ENCODE measurements at regions not wholly inside any gene's neighbourhood (a gene's known extent, or its start where the extent isn't known, plus 50 kb on each side); places are given as distances from the start of the nearest gene placed in this dataset.
"Not testable (repeated sequence)": the region's sequence is repeated elsewhere in the genome, so short reads cannot be mapped to it uniquely, and the experiment has no call there.

GRCh38 chr4:138400543-138400942 lies 158.4 kb upstream of the SLC7A11 start:
- DNase-seq (ENCODE audit: low read depth in 2 of 2), result no peak

GRCh38 chr4:138400066-138400465 lies 157.9 kb upstream of the SLC7A11 start:
- no peak for DNase-seq (ENCODE audit: low read depth in 2 of 2)

GRCh38 chr4:138399081-138399480 lies 156.9 kb upstream of the SLC7A11 start:
- no peak for DNase-seq (ENCODE audit: low read depth in 2 of 2)

GRCh38 chr4:138398322-138398721 lies 156.2 kb upstream of the SLC7A11 start:
- DNase-seq (ENCODE audit: low read depth in 2 of 2), result no peak

- DNase-seq (ENCODE audit: low read depth in 2 of 2), result no peak
Measured at GRCh38 chr4:138393886-138394610, 151.9 kb upstream of the SLC7A11 start.

- no peak for DNase-seq (ENCODE audit: low read depth in 2 of 2)
Measured at GRCh38 chr4:138392751-138393308, 150.7 kb upstream of the SLC7A11 start.

- DNase-seq (ENCODE audit: low read depth in 2 of 2), result no peak
Measured at GRCh38 chr4:138389976-138390685, 148.0 kb upstream of the SLC7A11 start.

- DNase-seq (ENCODE audit: low read depth in 2 of 2), result no peak
Measured at GRCh38 chr4:138374947-138375346, 132.8 kb upstream of the SLC7A11 start.

- DNase-seq (ENCODE audit: low read depth in 2 of 2), result no peak
Measured at GRCh38 chr4:138367942-138368341, 125.8 kb upstream of the SLC7A11 start.

GRCh38 chr4:138352446-138352845 lies 110.3 kb upstream of the SLC7A11 start:
- DNase-seq (ENCODE audit: low read depth in 2 of 2), result not testable (repeated sequence)

GRCh38 chr4:138348055-138348454 lies 105.9 kb upstream of the SLC7A11 start:
- DNase-seq (ENCODE audit: low read depth in 2 of 2), result no peak

- DNase-seq (ENCODE audit: low read depth in 2 of 2), result no peak
Measured at GRCh38 chr4:138347561-138347960, 105.4 kb upstream of the SLC7A11 start.

GRCh38 chr4:138344851-138345250 lies 102.7 kb upstream of the SLC7A11 start:
- no peak for DNase-seq (ENCODE audit: low read depth in 2 of 2)

- no peak for DNase-seq (ENCODE audit: low read depth in 2 of 2)
Measured at GRCh38 chr4:138344054-138344453, 101.9 kb upstream of the SLC7A11 start.

- no peak for DNase-seq (ENCODE audit: low read depth in 2 of 2)
Measured at GRCh38 chr4:138341739-138342415, 99.7 kb upstream of the SLC7A11 start.

- no peak for DNase-seq (ENCODE audit: low read depth in 2 of 2)
Measured at GRCh38 chr4:138338840-138339239, 96.7 kb upstream of the SLC7A11 start.

- DNase-seq (ENCODE audit: low read depth in 2 of 2), result not testable (repeated sequence)
Measured at GRCh38 chr4:138338222-138338621, 96.1 kb upstream of the SLC7A11 start.

GRCh38 chr4:138334346-138335016 lies 92.3 kb upstream of the SLC7A11 start:
- DNase-seq (ENCODE audit: low read depth in 2 of 2), result no peak

GRCh38 chr4:138332415-138332814 lies 90.3 kb upstream of the SLC7A11 start:
- DNase-seq (ENCODE audit: low read depth in 2 of 2), result not testable (repeated sequence)

GRCh38 chr4:138330531-138330930 lies 88.4 kb upstream of the SLC7A11 start:
- DNase-seq (ENCODE audit: low read depth in 2 of 2), result no peak

GRCh38 chr4:138329506-138330070 lies 87.4 kb upstream of the SLC7A11 start:
- DNase-seq (ENCODE audit: low read depth in 2 of 2), result no peak

GRCh38 chr4:138327338-138327737 lies 85.2 kb upstream of the SLC7A11 start:
- no peak for DNase-seq (ENCODE audit: low read depth in 2 of 2)
